Stimulated activated CD8-positive, alpha-beta memory T cell treated with anti-CD3 and anti-CD28 coated beads, Interleukin-4, amount 100 ng/mL, for 24 hours (primary cell): ENCODE measurements at regions not wholly inside any gene's neighbourhood (a gene's known extent, or its start where the extent isn't known, plus 50 kb on each side); places are given as distances from the start of the nearest gene placed in this dataset.
"Not testable (repeated sequence)": the region's sequence is repeated elsewhere in the genome, so short reads cannot be mapped to it uniquely, and the experiment has no call there.

ENCODE experiments used
- DNase-seq: peaks from one replicate; pipeline ENCODE4 v3.0.0-alpha.2; 2020; ENCODE audit warnings: low read depth

- no peak for DNase-seq
These were observed 614.5 kb downstream of the MAT2B start for GRCh38 chr5:164119806-164120447.

- no peak for DNase-seq
These were observed 622.1 kb downstream of the MAT2B start for GRCh38 chr5:164127527-164127926.

GRCh38 chr5:164132358-164132757 is 626.9 kb downstream of the MAT2B start:
- no peak for DNase-seq

- no peak for DNase-seq
These were observed 631.7 kb downstream of the MAT2B start for GRCh38 chr5:164137095-164137494.

- no peak for DNase-seq
These were observed 634.0 kb downstream of the MAT2B start for GRCh38 chr5:164139423-164139822.

- no peak for DNase-seq
These were observed 640.0 kb downstream of the MAT2B start for GRCh38 chr5:164145458-164145857.

- DNase-seq: no peak
These were observed 640.8 kb downstream of the MAT2B start for GRCh38 chr5:164146223-164146622.

- DNase-seq: no peak
These were observed 642.9 kb downstream of the MAT2B start for GRCh38 chr5:164148292-164148691.

- not testable (repeated sequence) for DNase-seq
These were observed 647.1 kb downstream of the MAT2B start for GRCh38 chr5:164152539-164152938.

- DNase-seq: no peak
These were observed 648.2 kb downstream of the MAT2B start for GRCh38 chr5:164153469-164154172.

- no peak for DNase-seq
These were observed 665.4 kb downstream of the MAT2B start for GRCh38 chr5:164170814-164171213.

- no peak for DNase-seq
These were observed 669.7 kb downstream of the MAT2B start for GRCh38 chr5:164175083-164175482.

- DNase-seq: no peak
These were observed 674.0 kb downstream of the MAT2B start for GRCh38 chr5:164179406-164179805.

GRCh38 chr5:164181604-164182003 is 676.2 kb downstream of the MAT2B start:
- no peak for DNase-seq

GRCh38 chr5:164184158-164184557 is 678.7 kb downstream of the MAT2B start:
- no peak for DNase-seq

- DNase-seq: no peak
These were observed 679.6 kb downstream of the MAT2B start for GRCh38 chr5:164185000-164185399.

GRCh38 chr5:164186550-164186949 is 681.1 kb downstream of the MAT2B start:
- DNase-seq: no peak

- DNase-seq: no peak
These were observed 682.4 kb downstream of the MAT2B start for GRCh38 chr5:164187785-164188184.

GRCh38 chr5:164188733-164189148 is 683.3 kb downstream of the MAT2B start:
- DNase-seq: no peak

GRCh38 chr5:164191240-164191639 is 685.8 kb downstream of the MAT2B start:
- no peak for DNase-seq

- DNase-seq: no peak
These were observed 696.9 kb downstream of the MAT2B start for GRCh38 chr5:164202338-164202737.

GRCh38 chr5:164203581-164204225 is 698.3 kb downstream of the MAT2B start:
- no peak for DNase-seq

- no peak for DNase-seq
These were observed 699.0 kb downstream of the MAT2B start for GRCh38 chr5:164204338-164204946.
